ENCODE measurements at regions not wholly inside any gene's neighbourhood (a gene's known extent, or its start where the extent isn't known, plus 50 kb on each side); places are given as distances from the start of the nearest gene placed in this dataset.
"Not testable (repeated sequence)": the region's sequence is repeated elsewhere in the genome, so short reads cannot be mapped to it uniquely, and the experiment has no call there.

- DNase-seq: no peak
These were observed 603.0 kb downstream of the KCTD16 start for GRCh38 chr5:144773628-144774027.

GRCh38 chr5:144771802-144772201 lies 601.1 kb downstream of the KCTD16 start:
- DNase-seq: no peak

GRCh38 chr5:144742361-144742760 lies 571.7 kb downstream of the KCTD16 start:
- no peak for DNase-seq

GRCh38 chr5:144731786-144732185 lies 561.1 kb downstream of the KCTD16 start:
- DNase-seq: no peak

- DNase-seq: no peak
These were observed 541.4 kb downstream of the KCTD16 start for GRCh38 chr5:144712090-144712489.

- DNase-seq: no peak
These were observed 540.5 kb downstream of the KCTD16 start for GRCh38 chr5:144711172-144711571.

GRCh38 chr5:144710637-144711036 lies 540.0 kb downstream of the KCTD16 start:
- no peak for DNase-seq

- DNase-seq: no peak
These were observed 533.1 kb downstream of the KCTD16 start for GRCh38 chr5:144703776-144704175.

- no peak for DNase-seq
These were observed 527.8 kb downstream of the KCTD16 start for GRCh38 chr5:144698484-144698883.

- DNase-seq: no peak
These were observed 527.2 kb downstream of the KCTD16 start for GRCh38 chr5:144697847-144698262.

GRCh38 chr5:144691936-144692335 lies 521.3 kb downstream of the KCTD16 start:
- no peak for DNase-seq

GRCh38 chr5:144684899-144685298 lies 514.2 kb downstream of the KCTD16 start:
- no peak for DNase-seq

GRCh38 chr5:144680711-144681110 lies 510.0 kb downstream of the KCTD16 start:
- no peak for DNase-seq

- no peak for DNase-seq
These were observed 500.4 kb downstream of the KCTD16 start for GRCh38 chr5:144671066-144671465.

- DNase-seq: no peak
These were observed 489.1 kb downstream of the KCTD16 start for GRCh38 chr5:144659634-144660227.

GRCh38 chr5:144644317-144644716 lies 473.6 kb downstream of the KCTD16 start:
- DNase-seq: no peak

GRCh38 chr5:144638787-144639186 lies 468.1 kb downstream of the KCTD16 start:
- no peak for DNase-seq

GRCh38 chr5:144634138-144634537 lies 463.5 kb downstream of the KCTD16 start:
- DNase-seq: no peak

GRCh38 chr5:144598451-144599068 lies 427.9 kb downstream of the KCTD16 start:
- no peak for DNase-seq

GRCh38 chr5:144596517-144596916 lies 425.8 kb downstream of the KCTD16 start:
- DNase-seq: no peak

- DNase-seq: no peak
These were observed 424.2 kb downstream of the KCTD16 start for GRCh38 chr5:144594919-144595318.

- not testable (repeated sequence) for DNase-seq
These were observed 423.6 kb downstream of the KCTD16 start for GRCh38 chr5:144594234-144594633.

GRCh38 chr5:144585681-144586080 lies 415.0 kb downstream of the KCTD16 start:
- DNase-seq: no peak

- DNase-seq: no peak
These were observed 413.1 kb downstream of the KCTD16 start for GRCh38 chr5:144583541-144584449.

Data from stimulated activated CD4-positive, alpha-beta T cell treated with anti-CD3 and anti-CD28 coated beads, Interleukin-2, amount 100 ng/mL, for 48 hours (primary cell).